ENCODE measurements at regions not wholly inside any gene's neighbourhood (a gene's known extent, or its start where the extent isn't known, plus 50 kb on each side); places are given as distances from the start of the nearest gene placed in this dataset.

DNA sequence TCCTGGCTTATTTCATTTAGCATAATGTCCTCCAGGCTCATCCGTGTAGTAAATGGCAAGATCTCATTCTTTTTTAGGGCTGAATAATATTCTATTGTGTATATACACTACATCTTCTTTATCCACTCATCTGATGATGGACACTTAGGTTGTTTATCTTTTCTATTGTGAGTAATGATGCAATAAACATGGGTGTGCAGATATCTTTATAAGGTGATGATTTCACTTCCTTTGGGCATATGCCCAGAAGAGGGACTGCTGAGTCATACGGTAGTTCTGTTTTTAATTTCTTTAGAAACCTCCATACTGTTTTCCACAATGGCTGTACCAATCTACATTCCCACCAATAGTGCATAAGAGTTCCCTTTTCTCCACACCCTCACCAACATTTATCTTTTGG, 317.6 kb upstream of the CNKSR2 start:
- H3K4me3 ChIP-seq (ENCODE audit: low read depth in 1 of 2, low read length in 1 of 2) = no peak overlapping the region
- H3K27me3 ChIP-seq = no peaks in the 10 kb centered on the region
- no peak overlapping the region for H3K27ac ChIP-seq
- no peaks in the 10 kb centered on the region for H3K36me3 ChIP-seq
- H3K9me3 ChIP-seq = no peaks in the 10 kb centered on the region
- no peaks in the 10 kb centered on the region for H3K4me1 ChIP-seq (ENCODE audit: control insufficient read depth in 1 of 2, insufficient read depth in 1 of 2, low read depth in 1 of 2, low read length in 1 of 2)
- no peak for TF ChIP-seq CTCF (IDR thresholded peaks at IDR 0.05)

- Histone ChIP-seq H3K9me3 (no peaks in the 10 kb centered on the region), H3K4me1 (ENCODE audit: control insufficient read depth in 1 of 2, insufficient read depth in 1 of 2, low read depth in 1 of 2, low read length in 1 of 2) (no peaks in the 10 kb centered on the region), H3K36me3 (no peaks in the 10 kb centered on the region), H3K27ac (no peak overlapping the region), H3K27me3 (no peaks in the 10 kb centered on the region), H3K4me3 (ENCODE audit: low read depth in 1 of 2, low read length in 1 of 2) (no peak overlapping the region)
- TF ChIP-seq CTCF (IDR thresholded peaks at IDR 0.05) = no peak
Observed at GRCh38 chrX:21047034-21047455, 327.2 kb upstream of the CNKSR2 start.

DNA sequence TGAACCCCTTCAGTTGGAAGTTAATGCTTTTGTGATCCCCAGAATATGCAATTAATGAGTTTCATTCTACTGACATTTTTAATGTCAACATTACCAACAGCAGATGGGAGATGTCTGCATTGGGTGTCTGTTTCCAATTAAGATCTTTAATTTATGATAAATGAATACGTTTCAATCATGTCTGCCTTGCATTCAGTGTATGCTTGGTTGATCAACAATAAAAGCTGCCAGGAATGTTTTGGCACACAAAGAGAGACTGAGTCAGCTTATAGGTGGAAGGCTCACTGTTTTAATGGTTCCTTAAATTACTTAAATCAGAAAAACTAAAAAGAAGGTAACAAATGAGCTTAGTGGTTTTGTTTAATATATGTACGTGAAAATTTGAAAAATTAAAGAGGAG, 359.9 kb upstream of the CNKSR2 start:
- Histone ChIP-seq H3K4me3 (ENCODE audit: low read depth in 1 of 2, low read length in 1 of 2) (no peak overlapping the region), H3K27me3 (no peaks in the 10 kb centered on the region), H3K9me3 (no peaks in the 10 kb centered on the region), H3K27ac (no peak overlapping the region), H3K36me3 (no peaks in the 10 kb centered on the region), H3K4me1 (ENCODE audit: control insufficient read depth in 1 of 2, insufficient read depth in 1 of 2, low read depth in 1 of 2, low read length in 1 of 2) (no peaks in the 10 kb centered on the region)
- TF ChIP-seq CTCF (IDR thresholded peaks at IDR 0.05) = no peak

GRCh38 chrX:21004835-21005234, 369.4 kb upstream of the CNKSR2 start:
- Histone ChIP-seq H3K4me1 (ENCODE audit: control insufficient read depth in 1 of 2, insufficient read depth in 1 of 2, low read depth in 1 of 2, low read length in 1 of 2) (no peaks in the 10 kb centered on the region), H3K27me3 (no peaks in the 10 kb centered on the region), H3K4me3 (ENCODE audit: low read depth in 1 of 2, low read length in 1 of 2) (no peak overlapping the region), H3K9me3 (no peaks in the 10 kb centered on the region), H3K27ac (no peak overlapping the region), H3K36me3 (no peaks in the 10 kb centered on the region)
- no peak for TF ChIP-seq CTCF (IDR thresholded peaks at IDR 0.05)

GRCh38 chrX:20995829-20996228, 378.4 kb upstream of the CNKSR2 start:
- H3K4me3 ChIP-seq (ENCODE audit: low read depth in 1 of 2, low read length in 1 of 2) = no peak overlapping the region
- H3K36me3 ChIP-seq = no peaks in the 10 kb centered on the region
- H3K27me3 ChIP-seq = no peaks in the 10 kb centered on the region
- no peak for TF ChIP-seq CTCF (IDR thresholded peaks at IDR 0.05)
- no peaks in the 10 kb centered on the region for H3K4me1 ChIP-seq (ENCODE audit: control insufficient read depth in 1 of 2, insufficient read depth in 1 of 2, low read depth in 1 of 2, low read length in 1 of 2)
- no peak overlapping the region for H3K27ac ChIP-seq
- H3K9me3 ChIP-seq = no peaks in the 10 kb centered on the region

DNA sequence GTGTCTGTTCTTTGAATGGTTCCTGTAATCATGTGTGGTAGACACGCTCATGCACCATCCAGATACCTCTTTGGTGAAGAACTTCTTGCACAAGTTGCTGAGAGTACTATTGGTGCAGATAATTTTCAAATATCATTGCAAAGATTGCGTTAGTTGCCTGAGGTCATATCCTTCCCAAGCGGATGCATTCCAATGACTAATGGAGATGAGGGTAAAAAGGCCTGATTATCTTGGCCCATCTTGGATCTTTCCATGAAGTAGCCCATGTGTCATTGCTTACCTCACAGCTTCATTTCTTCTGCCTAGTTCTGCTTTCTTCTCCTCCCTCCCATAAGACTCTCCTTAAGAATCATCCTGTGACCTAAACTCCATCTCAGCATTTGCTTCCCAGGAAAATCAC, 384.9 kb upstream of the CNKSR2 start:
- H3K4me3 ChIP-seq (ENCODE audit: low read depth in 1 of 2, low read length in 1 of 2) = no peak overlapping the region
- no peak overlapping the region for H3K27ac ChIP-seq
- H3K36me3 ChIP-seq = no peaks in the 10 kb centered on the region
- H3K27me3 ChIP-seq = no peaks in the 10 kb centered on the region
- no peak for TF ChIP-seq CTCF (IDR thresholded peaks at IDR 0.05)
- no peaks in the 10 kb centered on the region for H3K4me1 ChIP-seq (ENCODE audit: control insufficient read depth in 1 of 2, insufficient read depth in 1 of 2, low read depth in 1 of 2, low read length in 1 of 2)
- no peaks in the 10 kb centered on the region for H3K9me3 ChIP-seq
